ENCODE measurements at regions not wholly inside any gene's neighbourhood (a gene's known extent, or its start where the extent isn't known, plus 50 kb on each side); places are given as distances from the start of the nearest gene placed in this dataset.

GRCh38 chr2:223324402-223324801, 272.4 kb downstream of the KCNE4 start:
- no peak for TF ChIP-seq CTCF (IDR thresholded peaks at IDR 0.05; ENCODE audit: insufficient read depth, low read depth, low read length)
- no peak for TF ChIP-seq EZH2 (IDR thresholded peaks at IDR 0.05; ENCODE audit: insufficient read depth, low read length)
